HepG2 (cell line): ENCODE measurements at regions not wholly inside any gene's neighbourhood (a gene's known extent, or its start where the extent isn't known, plus 50 kb on each side); places are given as distances from the start of the nearest gene placed in this dataset.

ENCODE experiments used
- ATM ChIP-seq: fragments of 450-650 bp; IDR thresholded peaks from 2 replicates; pipeline ENCODE4 v1.7.1; 2017; ENCODE audit warnings: mild to moderate bottlenecking, borderline replicate concordance
- CEBPB ChIP-seq: IDR thresholded peaks from 2 replicates; pipeline ENCODE4 v1.6.1; 2011; ENCODE audit warnings: low read depth, low read length, improper control_type of control experiment, borderline replicate concordance
- FIP1L1 ChIP-seq: fragments of 200-400 bp; formaldehyde crosslinking; IDR thresholded peaks from 2 replicates; pipeline ENCODE4 v1.6.1; 2018; ENCODE audit warnings: low read depth, mild to moderate bottlenecking, low read length, moderate library complexity, borderline replicate concordance; ENCODE audit not compliant: insufficient read depth
- NR2C2 ChIP-seq: sonication (generic); formaldehyde crosslinking; IDR thresholded peaks from 2 replicates; pipeline ENCODE4 v1.4.0; 2020; ENCODE audit warnings: missing genetic modification reagents, mild to moderate bottlenecking, moderate library complexity, borderline replicate concordance
- POLR2G ChIP-seq: fragments of 200-400 bp; formaldehyde crosslinking; IDR thresholded peaks from 2 replicates; pipeline ENCODE4 v1.6.1; 2018; ENCODE audit warnings: mild to moderate bottlenecking, low read depth, low read length, moderate library complexity
- SIN3A ChIP-seq: IDR thresholded peaks from 2 replicates; pipeline ENCODE4 v1.6.1; 2011; ENCODE audit warnings: low read depth, mild to moderate bottlenecking, control low read depth, low read length, borderline replicate concordance
- SKIL ChIP-seq: sonication (generic); formaldehyde crosslinking; IDR thresholded peaks from 2 replicates; pipeline ENCODE4 v1.8.0; 2022; ENCODE audit warnings: missing genetic modification reagents, mild to moderate bottlenecking, moderate library complexity, borderline replicate concordance
- TBL1XR1 ChIP-seq: fragments of 150-350 bp; IDR thresholded peaks from 2 replicates; pipeline ENCODE4 v1.6.1; 2014; ENCODE audit warnings: borderline replicate concordance, low read length; ENCODE audit not compliant: partially characterized antibody
- TCF7L2 ChIP-seq: IDR thresholded peaks from 2 replicates; pipeline ENCODE4 v1.6.1; 2011; ENCODE audit warnings: mild to moderate bottlenecking, low read depth, low read length, moderate library complexity
- ZNF549 ChIP-seq: sonication (generic); formaldehyde crosslinking; IDR thresholded peaks from 2 replicates; pipeline ENCODE4 v1.5.0; 2020; ENCODE audit warnings: missing genetic modification reagents

- TF ChIP-seq NR2C2 (CRISPR knock-in tag) = no peak
- no peak for TF ChIP-seq TCF7L2
- no peak for TF ChIP-seq TBL1XR1
- no peak for TF ChIP-seq SIN3A
- no peak for TF ChIP-seq SKIL (CRISPR knock-in tag)
- TF ChIP-seq CEBPB = no peak
- no peak for TF ChIP-seq POLR2G
- no peak for TF ChIP-seq ATM
- no peak for TF ChIP-seq ZNF549 (CRISPR knock-in tag)
- no peak for TF ChIP-seq FIP1L1
These were observed 97.6 kb upstream of the ANXA1 start for GRCh38 chr9:73054091-73054490.
